GM23338 (cell line): ENCODE measurements at regions not wholly inside any gene's neighbourhood (a gene's known extent, or its start where the extent isn't known, plus 50 kb on each side); places are given as distances from the start of the nearest gene placed in this dataset.

Source experiments
- ATAC-seq: fragments of 200-7000 bp; cut with Tn5 transposase; 3 replicates; pipeline ENCODE4 v1.9.1; 2020
- DNase-seq: peaks from one replicate; pipeline ENCODE4 v3.0.0-alpha.2; 2015; ENCODE audit warnings: low spot score
- H2AFZ ChIP-seq: fragments of 200-600 bp; sonication (generic); 2 replicates; pipeline ENCODE4 v1.8.0; 2016; ENCODE audit warnings: antibody characterized with exemption, mild to moderate bottlenecking, moderate library complexity
- H3F3A ChIP-seq: fragments of 200-600 bp; sonication (generic); replicated peaks from 2 replicates; pipeline ENCODE4 v1.8.0; 2017; ENCODE audit warnings: antibody characterized with exemption, mixed run types, low read depth
- H3K27ac ChIP-seq: fragments of 200-600 bp; sonication (generic); 2 replicates; pipeline ENCODE4 v1.6.1; 2016; ENCODE audit warnings: low read depth
- H3K27me3 ChIP-seq: fragments of 200-600 bp; sonication (generic); 2 replicates; pipeline ENCODE4 v1.8.0; 2016; ENCODE audit warnings: mild to moderate bottlenecking, mixed run types, moderate library complexity; ENCODE audit not compliant: insufficient read depth
- H3K36me3 ChIP-seq: fragments of 200-600 bp; sonication (generic); 2 replicates; pipeline ENCODE4 v1.8.0; 2016; ENCODE audit warnings: mild to moderate bottlenecking; ENCODE audit not compliant: insufficient read depth
- H3K4me1 ChIP-seq: fragments of 200-600 bp; sonication (generic); 2 replicates; pipeline ENCODE4 v1.8.0; 2016; ENCODE audit warnings: mild to moderate bottlenecking, moderate library complexity; ENCODE audit not compliant: insufficient read depth
- H3K4me2 ChIP-seq: fragments of 200-600 bp; sonication (generic); 2 replicates; pipeline ENCODE4 v1.7.1; 2017; ENCODE audit warnings: mixed run types
- H3K4me3 ChIP-seq: fragments of 200-600 bp; sonication (generic); 2 replicates; pipeline ENCODE4 v1.6.1; 2016; ENCODE audit warnings: mixed run types
- H3K79me2 ChIP-seq: fragments of 200-600 bp; sonication (generic); replicated peaks from 2 replicates; pipeline ENCODE4 v1.8.0; 2017; ENCODE audit warnings: mild to moderate bottlenecking; ENCODE audit not compliant: insufficient read depth
- H3K9me2 ChIP-seq: fragments of 200-600 bp; sonication (generic); 2 replicates; pipeline ENCODE4 v1.8.0; 2017; ENCODE audit not compliant: insufficient read depth
- H4K20me1 ChIP-seq: fragments of 200-600 bp; sonication (generic); replicated peaks from 2 replicates; pipeline ENCODE4 v1.8.0; 2017; ENCODE audit warnings: mild to moderate bottlenecking; ENCODE audit not compliant: insufficient read depth
- H3K27ac Mint-ChIP-seq: 2 replicates; pipeline ENCODE4 v1.8.0; 2020; ENCODE audit warnings: inconsistent platforms, mild to moderate bottlenecking, moderate library complexity, mixed read lengths
- H3K27me3 Mint-ChIP-seq: 3 replicates; pipeline ENCODE4 v1.8.0; 2022; ENCODE audit warnings: low read depth, mild to moderate bottlenecking, moderate library complexity, mixed read lengths, inconsistent platforms; ENCODE audit not compliant: insufficient read depth, poor library complexity
- H3K36me3 Mint-ChIP-seq: 3 replicates; pipeline ENCODE4 v1.8.0; 2021; ENCODE audit warnings: low read depth, mild to moderate bottlenecking, inconsistent platforms, moderate library complexity, mixed read lengths
- H3K4me1 Mint-ChIP-seq: 3 replicates; pipeline ENCODE4 v1.8.0; 2020; ENCODE audit warnings: mild to moderate bottlenecking, inconsistent platforms, mixed read lengths
- H3K4me3 Mint-ChIP-seq: 3 replicates; pipeline ENCODE4 v1.8.0; 2021; ENCODE audit warnings: moderate library complexity, mild to moderate bottlenecking, inconsistent platforms, mixed read lengths
- H3K9me3 Mint-ChIP-seq: 3 replicates; pipeline ENCODE4 v1.8.0; 2020; ENCODE audit warnings: moderate library complexity, mild to moderate bottlenecking, inconsistent platforms, mixed read lengths
- CREB1 ChIP-seq: fragments of 250-450 bp; sonication (Bioruptor Pico); IDR thresholded peaks from 2 replicates; pipeline ENCODE4 v1.5.0; 2020; ENCODE audit warnings: low read depth, mild to moderate bottlenecking, moderate library complexity
- EZH2 ChIP-seq: fragments of 200-600 bp; sonication (generic); IDR thresholded peaks from one replicate; pipeline ENCODE4 v1.8.0; 2017; ENCODE audit warnings: antibody characterized with exemption, mild to moderate bottlenecking, low read depth; ENCODE audit not compliant: unreplicated experiment
- EZH2phosphoT487 ChIP-seq: fragments of 200-600 bp; sonication (generic); IDR thresholded peaks from one replicate; pipeline ENCODE4 v1.8.1; 2018; ENCODE audit warnings: antibody characterized with exemption; ENCODE audit not compliant: unreplicated experiment
- JUNB ChIP-seq: IDR thresholded peaks from one replicate; pipeline ENCODE4 v1.6.1; 2016; ENCODE audit warnings: antibody characterized with exemption; ENCODE audit not compliant: unreplicated experiment
- POLR2AphosphoS5 ChIP-seq: IDR thresholded peaks from 2 replicates; pipeline ENCODE4 v1.6.1; 2016; ENCODE audit warnings: antibody characterized with exemption, low read depth
- STAT1 ChIP-seq: IDR thresholded peaks from one replicate; pipeline ENCODE4 v1.6.1; 2016; ENCODE audit warnings: antibody characterized with exemption; ENCODE audit not compliant: unreplicated experiment
- ZNF114 ChIP-seq: fragments of 250-450 bp; sonication (Bioruptor Pico); IDR thresholded peaks from 2 replicates; pipeline ENCODE4 v1.5.0; 2020; ENCODE audit warnings: mild to moderate bottlenecking, moderate library complexity
- TF ChIP-seq, protein P1 (sequence below): IDR thresholded peaks from one replicate; pipeline ENCODE4 v1.6.1; 2018; ENCODE audit warnings: antibody characterized with exemption; ENCODE audit not compliant: unreplicated experiment
- TF ChIP-seq, protein P2 (sequence below): fragments of 250-450 bp; sonication (Bioruptor Pico); IDR thresholded peaks from 2 replicates; pipeline ENCODE4 v1.5.0; 2020; ENCODE audit warnings: mild to moderate bottlenecking, moderate library complexity

DNA sequence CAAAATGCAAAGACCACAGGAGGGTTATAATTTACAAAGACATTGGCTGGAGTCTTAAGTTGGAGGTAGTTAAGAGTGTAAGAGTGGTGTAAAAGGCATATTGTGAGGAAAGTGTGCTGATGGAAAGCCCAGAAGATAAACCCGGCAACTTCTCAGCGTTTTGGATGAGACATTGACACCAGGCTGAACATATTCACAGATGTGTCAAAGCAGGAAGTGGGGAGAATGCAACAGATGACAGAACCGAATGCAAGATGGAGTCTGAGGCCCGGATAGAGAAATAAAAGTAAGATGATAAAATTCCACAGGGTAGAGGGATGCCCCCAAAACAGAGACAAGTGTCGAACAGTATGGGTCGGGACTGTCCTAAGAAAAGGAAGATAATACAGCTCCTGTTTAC lies 230.4 kb upstream of the TMEM72 start:
- H3K4me3 Mint-ChIP-seq, result no peak overlapping the region
- ATAC-seq (no peak), DNase-seq (no peak)
- no peaks in the 10 kb centered on the region for H3K36me3 Mint-ChIP-seq
- H3K9me3 Mint-ChIP-seq, result no peaks in the 10 kb centered on the region
- Histone ChIP-seq H3K4me2 (no peak overlapping the region), H3K27me3 (no peaks in the 10 kb centered on the region), H3K9me2 (peaks cover 19% of the 10 kb centered on the region; the same call in 1 of the 2 replicates), H3K79me2 (no peaks in the 10 kb centered on the region), H2AFZ (no peak overlapping the region), H4K20me1 (no peaks in the 10 kb centered on the region), H3K36me3 (no peaks in the 10 kb centered on the region), H3K4me1 (no peaks in the 10 kb centered on the region), H3K4me3 (no peak overlapping the region), H3F3A (no peaks in the 10 kb centered on the region), H3K27ac (no peak overlapping the region)
- H3K27ac Mint-ChIP-seq, result no peak overlapping the region
- H3K4me1 Mint-ChIP-seq, result peaks cover under 1% of the 10 kb centered on the region; the same call in 2 of the 3 replicates
- H3K27me3 Mint-ChIP-seq, result no peaks in the 10 kb centered on the region
- no peak for TF ChIP-seq CREB1 (CRISPR knock-in tag)
- no peak for TF ChIP-seq EZH2
- TF ChIP-seq, protein P1, sequence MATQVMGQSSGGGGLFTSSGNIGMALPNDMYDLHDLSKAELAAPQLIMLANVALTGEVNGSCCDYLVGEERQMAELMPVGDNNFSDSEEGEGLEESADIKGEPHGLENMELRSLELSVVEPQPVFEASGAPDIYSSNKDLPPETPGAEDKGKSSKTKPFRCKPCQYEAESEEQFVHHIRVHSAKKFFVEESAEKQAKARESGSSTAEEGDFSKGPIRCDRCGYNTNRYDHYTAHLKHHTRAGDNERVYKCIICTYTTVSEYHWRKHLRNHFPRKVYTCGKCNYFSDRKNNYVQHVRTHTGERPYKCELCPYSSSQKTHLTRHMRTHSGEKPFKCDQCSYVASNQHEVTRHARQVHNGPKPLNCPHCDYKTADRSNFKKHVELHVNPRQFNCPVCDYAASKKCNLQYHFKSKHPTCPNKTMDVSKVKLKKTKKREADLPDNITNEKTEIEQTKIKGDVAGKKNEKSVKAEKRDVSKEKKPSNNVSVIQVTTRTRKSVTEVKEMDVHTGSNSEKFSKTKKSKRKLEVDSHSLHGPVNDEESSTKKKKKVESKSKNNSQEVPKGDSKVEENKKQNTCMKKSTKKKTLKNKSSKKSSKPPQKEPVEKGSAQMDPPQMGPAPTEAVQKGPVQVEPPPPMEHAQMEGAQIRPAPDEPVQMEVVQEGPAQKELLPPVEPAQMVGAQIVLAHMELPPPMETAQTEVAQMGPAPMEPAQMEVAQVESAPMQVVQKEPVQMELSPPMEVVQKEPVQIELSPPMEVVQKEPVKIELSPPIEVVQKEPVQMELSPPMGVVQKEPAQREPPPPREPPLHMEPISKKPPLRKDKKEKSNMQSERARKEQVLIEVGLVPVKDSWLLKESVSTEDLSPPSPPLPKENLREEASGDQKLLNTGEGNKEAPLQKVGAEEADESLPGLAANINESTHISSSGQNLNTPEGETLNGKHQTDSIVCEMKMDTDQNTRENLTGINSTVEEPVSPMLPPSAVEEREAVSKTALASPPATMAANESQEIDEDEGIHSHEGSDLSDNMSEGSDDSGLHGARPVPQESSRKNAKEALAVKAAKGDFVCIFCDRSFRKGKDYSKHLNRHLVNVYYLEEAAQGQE, result no peak
- no peak for TF ChIP-seq JUNB
- TF ChIP-seq, protein P2, sequence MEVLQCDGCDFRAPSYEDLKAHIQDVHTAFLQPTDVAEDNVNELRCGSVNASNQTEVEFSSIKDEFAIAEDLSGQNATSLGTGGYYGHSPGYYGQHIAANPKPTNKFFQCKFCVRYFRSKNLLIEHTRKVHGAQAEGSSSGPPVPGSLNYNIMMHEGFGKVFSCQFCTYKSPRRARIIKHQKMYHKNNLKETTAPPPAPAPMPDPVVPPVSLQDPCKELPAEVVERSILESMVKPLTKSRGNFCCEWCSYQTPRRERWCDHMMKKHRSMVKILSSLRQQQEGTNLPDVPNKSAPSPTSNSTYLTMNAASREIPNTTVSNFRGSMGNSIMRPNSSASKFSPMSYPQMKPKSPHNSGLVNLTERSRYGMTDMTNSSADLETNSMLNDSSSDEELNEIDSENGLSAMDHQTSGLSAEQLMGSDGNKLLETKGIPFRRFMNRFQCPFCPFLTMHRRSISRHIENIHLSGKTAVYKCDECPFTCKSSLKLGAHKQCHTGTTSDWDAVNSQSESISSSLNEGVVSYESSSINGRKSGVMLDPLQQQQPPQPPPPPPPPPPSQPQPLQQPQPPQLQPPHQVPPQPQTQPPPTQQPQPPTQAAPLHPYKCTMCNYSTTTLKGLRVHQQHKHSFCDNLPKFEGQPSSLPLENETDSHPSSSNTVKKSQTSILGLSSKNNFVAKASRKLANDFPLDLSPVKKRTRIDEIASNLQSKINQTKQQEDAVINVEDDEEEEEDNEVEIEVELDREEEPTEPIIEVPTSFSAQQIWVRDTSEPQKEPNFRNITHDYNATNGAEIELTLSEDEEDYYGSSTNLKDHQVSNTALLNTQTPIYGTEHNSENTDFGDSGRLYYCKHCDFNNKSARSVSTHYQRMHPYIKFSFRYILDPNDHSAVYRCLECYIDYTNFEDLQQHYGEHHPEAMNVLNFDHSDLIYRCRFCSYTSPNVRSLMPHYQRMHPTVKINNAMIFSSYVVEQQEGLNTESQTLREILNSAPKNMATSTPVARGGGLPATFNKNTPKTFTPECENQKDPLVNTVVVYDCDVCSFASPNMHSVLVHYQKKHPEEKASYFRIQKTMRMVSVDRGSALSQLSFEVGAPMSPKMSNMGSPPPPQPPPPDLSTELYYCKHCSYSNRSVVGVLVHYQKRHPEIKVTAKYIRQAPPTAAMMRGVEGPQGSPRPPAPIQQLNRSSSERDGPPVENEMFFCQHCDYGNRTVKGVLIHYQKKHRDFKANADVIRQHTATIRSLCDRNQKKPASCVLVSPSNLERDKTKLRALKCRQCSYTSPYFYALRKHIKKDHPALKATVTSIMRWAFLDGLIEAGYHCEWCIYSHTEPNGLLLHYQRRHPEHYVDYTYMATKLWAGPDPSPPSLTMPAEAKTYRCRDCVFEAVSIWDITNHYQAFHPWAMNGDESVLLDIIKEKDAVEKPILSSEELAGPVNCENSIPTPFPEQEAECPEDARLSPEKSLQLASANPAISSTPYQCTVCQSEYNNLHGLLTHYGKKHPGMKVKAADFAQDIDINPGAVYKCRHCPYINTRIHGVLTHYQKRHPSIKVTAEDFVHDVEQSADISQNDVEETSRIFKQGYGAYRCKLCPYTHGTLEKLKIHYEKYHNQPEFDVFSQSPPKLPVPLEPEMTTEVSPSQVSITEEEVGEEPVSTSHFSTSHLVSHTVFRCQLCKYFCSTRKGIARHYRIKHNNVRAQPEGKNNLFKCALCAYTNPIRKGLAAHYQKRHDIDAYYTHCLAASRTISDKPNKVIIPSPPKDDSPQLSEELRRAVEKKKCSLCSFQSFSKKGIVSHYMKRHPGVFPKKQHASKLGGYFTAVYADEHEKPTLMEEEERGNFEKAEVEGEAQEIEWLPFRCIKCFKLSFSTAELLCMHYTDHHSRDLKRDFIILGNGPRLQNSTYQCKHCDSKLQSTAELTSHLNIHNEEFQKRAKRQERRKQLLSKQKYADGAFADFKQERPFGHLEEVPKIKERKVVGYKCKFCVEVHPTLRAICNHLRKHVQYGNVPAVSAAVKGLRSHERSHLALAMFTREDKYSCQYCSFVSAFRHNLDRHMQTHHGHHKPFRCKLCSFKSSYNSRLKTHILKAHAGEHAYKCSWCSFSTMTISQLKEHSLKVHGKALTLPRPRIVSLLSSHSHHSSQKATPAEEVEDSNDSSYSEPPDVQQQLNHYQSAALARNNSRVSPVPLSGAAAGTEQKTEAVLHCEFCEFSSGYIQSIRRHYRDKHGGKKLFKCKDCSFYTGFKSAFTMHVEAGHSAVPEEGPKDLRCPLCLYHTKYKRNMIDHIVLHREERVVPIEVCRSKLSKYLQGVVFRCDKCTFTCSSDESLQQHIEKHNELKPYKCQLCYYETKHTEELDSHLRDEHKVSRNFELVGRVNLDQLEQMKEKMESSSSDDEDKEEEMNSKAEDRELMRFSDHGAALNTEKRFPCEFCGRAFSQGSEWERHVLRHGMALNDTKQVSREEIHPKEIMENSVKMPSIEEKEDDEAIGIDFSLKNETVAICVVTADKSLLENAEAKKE, result no peak
- TF ChIP-seq EZH2phosphoT487, result no peak
- TF ChIP-seq POLR2AphosphoS5, result no peak
- no peak for TF ChIP-seq ZNF114 (CRISPR knock-in tag)
- TF ChIP-seq STAT1, result no peak
